ENCODE measurements at regions not wholly inside any gene's neighbourhood (a gene's known extent, or its start where the extent isn't known, plus 50 kb on each side); places are given as distances from the start of the nearest gene placed in this dataset.
A peak's percentile ranks its signal among the peaks of the same experiment; 100 is the strongest.

- DNase-seq (ENCODE audit: low read depth in 2 of 2) = no peak
Observed at GRCh38 chr12:88251798-88252197, 109.7 kb downstream of the TMTC3 start.

GRCh38 chr12:88253371-88253978 lies 111.4 kb downstream of the TMTC3 start:
- DNase-seq (ENCODE audit: low read depth in 2 of 2) = no peak

GRCh38 chr12:88255224-88255623 lies 113.1 kb downstream of the TMTC3 start:
- no peak for DNase-seq (ENCODE audit: low read depth in 2 of 2)

- DNase-seq (ENCODE audit: low read depth in 2 of 2) = no peak
Observed at GRCh38 chr12:88255847-88256246, 113.7 kb downstream of the TMTC3 start.

- no peak for DNase-seq (ENCODE audit: low read depth in 2 of 2)
Observed at GRCh38 chr12:88258396-88258795, 116.3 kb downstream of the TMTC3 start.

GRCh38 chr12:88266806-88267360 lies 124.8 kb downstream of the TMTC3 start:
- DNase-seq (ENCODE audit: low read depth in 2 of 2) = no peak

- DNase-seq (ENCODE audit: low read depth in 2 of 2) = no peak
Observed at GRCh38 chr12:88267630-88268029, 125.5 kb downstream of the TMTC3 start.

- DNase-seq (ENCODE audit: low read depth in 2 of 2) = no peak
Observed at GRCh38 chr12:88272456-88272855, 130.3 kb downstream of the TMTC3 start.

GRCh38 chr12:88273450-88273849 lies 131.3 kb downstream of the TMTC3 start:
- no peak for DNase-seq (ENCODE audit: low read depth in 2 of 2)

- no peak for DNase-seq (ENCODE audit: low read depth in 2 of 2)
Observed at GRCh38 chr12:88273875-88274274, 131.8 kb downstream of the TMTC3 start.

GRCh38 chr12:88291498-88292131 lies 149.5 kb downstream of the TMTC3 start:
- no peak for DNase-seq (ENCODE audit: low read depth in 2 of 2)

- no peak for DNase-seq (ENCODE audit: low read depth in 2 of 2)
Observed at GRCh38 chr12:88298014-88298682, 156.0 kb downstream of the TMTC3 start.

- no peak for DNase-seq (ENCODE audit: low read depth in 2 of 2)
Observed at GRCh38 chr12:88298761-88299242, 156.7 kb downstream of the TMTC3 start.

- DNase-seq (ENCODE audit: low read depth in 2 of 2) = peak; percentile 21 to 32
Observed at GRCh38 chr12:88299567-88300101, 157.5 kb downstream of the TMTC3 start.

GRCh38 chr12:88300931-88301330 lies 158.8 kb downstream of the TMTC3 start:
- no peak for DNase-seq (ENCODE audit: low read depth in 2 of 2)

GRCh38 chr12:88303335-88303734 lies 161.2 kb downstream of the TMTC3 start:
- DNase-seq (ENCODE audit: low read depth in 2 of 2) = no peak

- DNase-seq (ENCODE audit: low read depth in 2 of 2) = no peak
Observed at GRCh38 chr12:88305254-88305890, 163.3 kb downstream of the TMTC3 start.

- DNase-seq (ENCODE audit: low read depth in 2 of 2) = no peak
Observed at GRCh38 chr12:88306471-88307069, 164.5 kb downstream of the TMTC3 start.

- no peak for DNase-seq (ENCODE audit: low read depth in 2 of 2)
Observed at GRCh38 chr12:88307961-88308360, 165.9 kb downstream of the TMTC3 start.

- no peak for DNase-seq (ENCODE audit: low read depth in 2 of 2)
Observed at GRCh38 chr12:88308825-88309224, 166.7 kb downstream of the TMTC3 start.

- no peak for DNase-seq (ENCODE audit: low read depth in 2 of 2)
Observed at GRCh38 chr12:88309546-88309945, 167.4 kb downstream of the TMTC3 start.

GRCh38 chr12:88310069-88310468 lies 168.0 kb downstream of the TMTC3 start:
- DNase-seq (ENCODE audit: low read depth in 2 of 2) = no peak

Measured in stimulated activated CD8-positive, alpha-beta memory T cell treated with anti-CD3 and anti-CD28 coated beads, Interleukin-2, amount 100 ng/mL, for 48 hours (primary cell).